ENCODE measurements at regions not wholly inside any gene's neighbourhood (a gene's known extent, or its start where the extent isn't known, plus 50 kb on each side); places are given as distances from the start of the nearest gene placed in this dataset.
"Not testable (repeated sequence)": the region's sequence is repeated elsewhere in the genome, so short reads cannot be mapped to it uniquely, and the experiment has no call there.

- peak in 1 of 2 donors; percentile 1 for DNase-seq (ENCODE audit: low read depth in 2 of 2)
Measured at GRCh38 chr13:38415233-38415632, 65.6 kb downstream of the UFM1 start.

DNA sequence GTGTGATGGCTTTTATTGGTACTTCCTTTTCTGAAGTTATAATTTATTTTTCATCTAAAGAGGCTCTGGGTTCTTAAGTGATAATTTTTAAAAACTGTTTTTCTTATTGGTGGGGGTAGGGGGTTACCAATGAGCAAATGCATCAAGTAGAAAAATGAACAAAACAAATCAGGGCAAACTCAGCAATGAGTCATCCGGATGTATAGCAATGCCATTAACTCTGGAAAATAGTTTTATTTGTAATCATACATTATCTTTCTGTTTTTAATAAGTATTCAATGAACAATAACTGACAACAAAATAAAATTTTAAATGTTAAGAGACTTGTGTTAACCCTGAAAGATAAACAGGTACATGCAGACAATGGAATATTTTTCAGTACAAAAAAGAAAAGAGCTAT, 67.6 kb downstream of the UFM1 start:
- DNase-seq (ENCODE audit: low read depth in 2 of 2): no peak

DNA sequence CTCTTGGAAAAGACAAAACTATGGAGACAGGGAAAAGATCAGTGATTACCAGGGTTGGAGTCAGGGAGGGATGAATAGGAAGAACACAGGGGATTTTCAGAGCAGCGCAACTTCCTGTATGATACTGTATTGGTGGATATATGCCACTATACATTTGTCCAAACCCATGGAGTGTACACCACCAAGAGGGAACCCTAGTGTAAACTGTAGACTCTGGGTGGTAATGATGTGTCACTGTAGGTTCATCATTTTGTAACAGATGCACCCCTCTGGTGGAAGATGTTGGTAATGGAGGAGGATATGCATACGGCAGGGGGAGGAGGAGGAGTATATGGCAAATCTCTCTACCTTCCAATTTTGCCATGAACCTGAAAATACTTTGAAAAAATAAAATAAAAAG, 68.1 kb downstream of the UFM1 start:
- DNase-seq (ENCODE audit: low read depth in 2 of 2): no peak

DNA sequence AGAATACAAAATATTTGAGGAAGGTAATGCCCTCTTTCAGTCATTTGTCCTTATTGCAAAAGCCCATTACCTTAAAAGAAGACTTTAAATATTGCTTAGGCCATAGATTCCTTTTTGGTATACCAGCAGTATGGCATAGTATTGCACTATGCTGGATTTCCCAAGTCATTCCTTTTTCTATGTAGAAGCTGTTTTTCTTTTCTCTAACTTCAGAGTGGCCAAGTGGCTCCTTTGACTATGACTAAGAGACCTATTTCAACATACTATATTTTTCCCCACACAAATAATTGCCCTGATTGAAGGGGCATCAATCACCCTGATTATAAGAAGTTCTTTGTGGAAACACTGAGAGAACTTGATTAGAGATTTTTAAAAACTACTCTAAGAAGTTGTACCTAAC, 68.6 kb downstream of the UFM1 start:
- no peak for DNase-seq (ENCODE audit: low read depth in 2 of 2)

DNA sequence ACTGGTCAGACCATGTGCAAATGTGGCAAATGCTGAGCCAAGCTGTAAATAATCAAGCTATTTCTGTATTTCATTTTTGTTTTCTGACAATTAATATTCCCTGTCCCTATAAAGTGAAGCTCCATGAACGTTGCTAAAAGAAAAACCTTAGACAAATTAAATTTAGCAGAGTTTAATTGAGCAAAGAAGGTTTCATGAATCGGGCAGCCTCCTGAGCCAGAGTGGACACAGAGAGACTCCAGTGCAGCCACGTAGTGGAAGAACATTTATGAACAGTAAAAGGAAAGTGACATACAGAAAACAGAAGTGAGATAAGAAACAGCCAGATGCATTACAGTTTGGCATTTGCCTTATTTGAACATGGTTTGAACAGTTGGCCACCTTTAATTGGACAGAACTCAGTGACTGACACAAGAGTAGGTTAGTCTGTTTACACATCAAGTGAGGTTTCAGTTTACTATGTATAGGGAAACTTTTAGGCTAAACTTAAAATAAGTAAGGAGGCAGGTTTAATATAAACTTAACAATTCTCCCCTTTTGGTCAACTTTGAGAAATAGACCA, 69.7 kb downstream of the UFM1 start:
- no peak for DNase-seq (ENCODE audit: low read depth in 2 of 2)

GRCh38 chr13:38421590-38422560, 72.2 kb downstream of the UFM1 start:
- no peak for DNase-seq (ENCODE audit: low read depth in 2 of 2)

- DNase-seq (ENCODE audit: low read depth in 2 of 2): no peak
Measured at GRCh38 chr13:38429916-38430315, 80.3 kb downstream of the UFM1 start.

DNA sequence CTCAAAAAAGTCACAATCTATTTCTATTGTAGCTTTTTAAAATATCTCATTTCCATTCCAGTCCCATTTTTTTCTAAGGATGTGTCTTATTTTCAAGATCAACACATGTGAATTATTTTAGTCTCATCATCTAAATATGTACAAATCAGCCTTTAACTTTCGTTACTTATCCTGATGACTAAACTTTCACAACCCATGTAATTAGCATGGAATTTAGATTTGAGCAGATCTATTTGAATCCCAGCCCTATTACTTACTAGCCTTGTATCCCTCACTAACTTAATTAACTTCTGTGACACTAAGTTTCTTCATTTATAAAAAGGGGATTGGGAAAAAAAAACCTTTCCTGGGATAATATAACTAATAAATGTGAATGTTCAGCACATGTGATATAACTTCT, 81.1 kb downstream of the UFM1 start:
- no peak for DNase-seq (ENCODE audit: low read depth in 2 of 2)

DNA sequence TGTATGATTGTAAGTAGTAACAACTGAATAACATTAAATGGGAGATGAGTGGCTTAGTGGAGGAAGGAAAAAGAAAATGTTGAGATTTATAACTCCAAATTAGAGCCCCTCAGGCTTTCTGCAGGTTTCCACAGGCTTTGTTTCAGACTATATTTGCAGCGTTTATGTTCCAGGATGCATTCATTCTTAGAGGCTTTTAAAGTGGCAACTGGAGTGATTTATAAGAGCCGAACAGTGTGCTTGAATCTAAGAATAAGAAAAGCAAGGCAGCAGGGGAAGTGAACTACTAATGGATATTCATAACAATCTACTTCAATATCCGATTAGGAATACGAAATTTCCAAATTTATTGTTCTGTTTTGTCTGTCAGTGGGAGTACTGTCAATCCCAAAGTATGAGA, 91.0 kb downstream of the UFM1 start:
- DNase-seq (ENCODE audit: low read depth in 2 of 2): no peak

DNA sequence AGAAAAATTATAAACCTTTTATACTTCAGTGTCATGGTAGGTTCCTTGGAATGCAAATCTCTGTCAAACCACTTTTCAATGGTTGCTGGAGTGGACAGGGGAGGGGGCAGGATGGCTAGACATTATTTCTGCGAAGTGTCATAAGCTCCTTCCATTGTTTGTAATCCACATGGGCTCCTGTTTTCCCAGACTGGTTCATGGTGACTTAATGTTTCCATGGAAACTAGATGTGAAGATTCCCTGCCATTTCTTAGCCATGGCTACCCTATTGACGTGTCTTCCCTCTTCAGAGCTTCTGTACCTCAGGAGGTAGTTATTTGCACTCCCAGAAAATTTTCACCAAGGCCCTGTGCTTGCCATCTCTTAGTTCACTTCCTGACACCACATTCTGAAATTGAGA, 95.3 kb downstream of the UFM1 start:
- DNase-seq (ENCODE audit: low read depth in 2 of 2): no peak

GRCh38 chr13:38452656-38453055, 103.0 kb downstream of the UFM1 start:
- no peak for DNase-seq (ENCODE audit: low read depth in 2 of 2)

DNA sequence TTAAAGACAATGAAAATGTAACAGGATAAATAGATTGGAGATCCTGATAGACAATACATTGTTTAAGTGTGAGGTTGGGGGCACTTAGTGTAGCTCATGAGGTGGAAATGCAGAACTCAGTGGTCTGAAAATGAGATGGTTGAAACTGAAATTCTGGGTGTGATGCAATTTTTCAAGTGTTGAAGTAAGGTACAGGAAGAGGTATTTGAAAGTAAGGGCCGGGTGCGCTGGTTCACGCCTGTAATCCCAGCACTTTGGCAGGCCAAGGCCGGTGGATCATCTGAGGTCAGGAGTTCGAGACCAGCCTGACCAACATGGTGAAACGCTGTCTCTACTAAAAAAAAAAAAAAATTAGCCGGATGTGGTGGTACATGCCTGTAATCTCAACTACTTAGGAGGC, 113.0 kb downstream of the UFM1 start:
- no peak for DNase-seq (ENCODE audit: low read depth in 2 of 2)

- no peak for DNase-seq (ENCODE audit: low read depth in 2 of 2)
Measured at GRCh38 chr13:38463048-38463447, 113.4 kb downstream of the UFM1 start.

DNA sequence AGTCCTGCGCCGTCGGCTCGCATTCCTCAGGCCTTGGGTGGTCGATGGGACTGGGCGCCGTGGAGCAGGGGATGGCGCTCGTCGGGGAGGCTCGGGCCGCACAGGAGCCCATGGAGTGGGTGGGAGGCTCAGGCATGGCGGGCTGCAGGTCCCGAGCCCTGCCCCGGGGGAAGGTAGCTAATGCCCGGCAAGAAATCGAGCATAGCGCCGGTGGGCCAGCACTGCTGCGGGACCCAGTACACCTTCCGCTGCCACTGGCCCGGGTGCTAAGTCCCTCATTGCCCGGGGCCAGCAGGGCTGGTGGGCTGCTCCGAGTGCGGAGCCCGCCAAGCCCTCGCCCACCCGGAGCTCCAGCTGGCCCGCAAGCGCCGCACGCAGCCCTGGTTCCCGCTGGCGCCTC, 122.8 kb downstream of the UFM1 start:
- DNase-seq (ENCODE audit: low read depth in 2 of 2): not testable (repeated sequence)

- no peak for DNase-seq (ENCODE audit: low read depth in 2 of 2)
Measured at GRCh38 chr13:38473305-38473704, 123.7 kb downstream of the UFM1 start.

- no peak for DNase-seq (ENCODE audit: low read depth in 2 of 2)
Measured at GRCh38 chr13:38477676-38478075, 128.0 kb downstream of the UFM1 start.

GRCh38 chr13:38483623-38484022, 134.0 kb downstream of the UFM1 start:
- no peak for DNase-seq (ENCODE audit: low read depth in 2 of 2)

DNA sequence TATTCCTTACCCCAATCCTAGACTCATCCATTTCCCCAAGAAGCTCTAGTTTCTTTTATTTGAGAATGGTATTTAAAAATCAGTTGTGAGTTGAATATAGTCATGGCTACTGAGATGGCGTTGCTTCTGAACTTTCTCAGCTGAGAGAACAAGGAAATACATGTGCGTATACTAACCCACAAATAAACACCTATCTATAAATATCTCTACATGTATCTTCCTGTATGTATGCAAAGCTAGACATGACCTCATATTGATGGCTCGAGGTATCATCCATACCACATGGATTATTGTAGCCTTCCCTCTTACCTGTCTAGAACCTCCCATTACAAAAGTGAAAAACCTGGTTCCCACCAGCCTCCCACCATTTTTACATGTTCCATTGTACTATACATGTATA, 141.0 kb downstream of the UFM1 start:
- no peak for DNase-seq (ENCODE audit: low read depth in 2 of 2)

GRCh38 chr13:38494445-38494844, 144.8 kb downstream of the UFM1 start:
- no peak for DNase-seq (ENCODE audit: low read depth in 2 of 2)

DNA sequence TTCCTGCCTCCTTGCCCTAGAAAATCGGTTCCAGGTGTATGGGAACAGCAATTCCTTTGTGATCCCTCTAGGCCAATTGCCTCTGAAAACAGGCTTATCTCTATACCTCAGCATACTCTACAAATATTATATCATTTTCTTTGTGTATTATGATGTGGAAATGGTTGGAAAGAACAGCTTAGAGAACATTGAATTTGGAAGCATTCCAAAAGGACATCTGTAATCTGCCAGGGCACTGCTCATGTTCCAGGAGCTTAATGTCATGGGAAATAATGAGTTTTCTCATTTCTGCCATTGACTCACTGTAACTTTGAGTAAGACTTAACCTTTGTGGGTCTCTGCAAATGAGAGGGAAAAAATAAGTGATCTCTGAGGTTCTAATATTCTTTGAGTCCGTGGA, 147.3 kb downstream of the UFM1 start:
- no peak for DNase-seq (ENCODE audit: low read depth in 2 of 2)

- DNase-seq (ENCODE audit: low read depth in 2 of 2): no peak
Measured at GRCh38 chr13:38498271-38498670, 148.6 kb downstream of the UFM1 start.

GRCh38 chr13:38514575-38514974, 164.9 kb downstream of the UFM1 start:
- DNase-seq (ENCODE audit: low read depth in 2 of 2): no peak

- DNase-seq (ENCODE audit: low read depth in 2 of 2): no peak
Measured at GRCh38 chr13:38518328-38518727, 168.5 kb upstream of the FREM2 start.
